SK-N-SH treated with all-trans-retinoic acid at 6 μM for 48 hours (cell line): ENCODE measurements at regions not wholly inside any gene's neighbourhood (a gene's known extent, or its start where the extent isn't known, plus 50 kb on each side); places are given as distances from the start of the nearest gene placed in this dataset.

Source experiments
- ATAC-seq: fragments of 200-7000 bp; cut with Tn5 transposase; 3 replicates; pipeline ENCODE4 v1.9.1; 2020; ENCODE audit warnings: mild to moderate bottlenecking, moderate library complexity
- ARNTL ChIP-seq: fragments of 450-650 bp; formaldehyde crosslinking; IDR thresholded peaks from 2 replicates; pipeline ENCODE4 v1.5.0; 2020; ENCODE audit warnings: low read depth, mild to moderate bottlenecking, moderate library complexity, borderline replicate concordance
- BACH2 ChIP-seq: fragments of 250-450 bp; sonication (Bioruptor Pico); IDR thresholded peaks from 2 replicates; pipeline ENCODE4 v1.9.0; 2021; ENCODE audit warnings: mild to moderate bottlenecking, borderline replicate concordance
- CSDC2 ChIP-seq: fragments of 250-450 bp; sonication (Bioruptor Pico); IDR thresholded peaks from 2 replicates; pipeline ENCODE4 v1.5.0; 2020; ENCODE audit warnings: mild to moderate bottlenecking, moderate library complexity
- ESRRG ChIP-seq: fragments of 250-450 bp; sonication (Bioruptor Pico); IDR thresholded peaks from 2 replicates; pipeline ENCODE4 v1.6.1; 2021; ENCODE audit warnings: mild to moderate bottlenecking
- ISL1 ChIP-seq: fragments of 250-450 bp; sonication (Bioruptor Pico); IDR thresholded peaks from 2 replicates; pipeline ENCODE4 v2.1.2; 2022; ENCODE audit warnings: mild to moderate bottlenecking, moderate library complexity
- OSR1 ChIP-seq: fragments of 250-450 bp; sonication (Bioruptor Pico); IDR thresholded peaks from 2 replicates; pipeline ENCODE4 v1.8.0; 2022; ENCODE audit warnings: moderate library complexity, mild to moderate bottlenecking, inconsistent platforms
- PPARA ChIP-seq: fragments of 250-450 bp; sonication (Bioruptor Pico); IDR thresholded peaks from 2 replicates; pipeline ENCODE4 v1.5.0; 2020; ENCODE audit warnings: mild to moderate bottlenecking, borderline replicate concordance
- RARB ChIP-seq: fragments of 250-450 bp; sonication (Bioruptor Pico); IDR thresholded peaks from 2 replicates; pipeline ENCODE4 v1.8.0; 2021; ENCODE audit warnings: mild to moderate bottlenecking, moderate library complexity
- TCF4 ChIP-seq: fragments of 250-450 bp; sonication (Bioruptor Pico); IDR thresholded peaks from 2 replicates; pipeline ENCODE4 v1.8.0; 2021; ENCODE audit warnings: mild to moderate bottlenecking, moderate library complexity, borderline replicate concordance
- ZFP3 ChIP-seq: fragments of 250-450 bp; sonication (Bioruptor Pico); IDR thresholded peaks from 2 replicates; pipeline ENCODE4 v1.5.0; 2020; ENCODE audit warnings: mild to moderate bottlenecking, moderate library complexity
- ZNF565 ChIP-seq: fragments of 450-650 bp; formaldehyde crosslinking; conservative IDR thresholded peaks from 2 replicates; pipeline ENCODE4 v1.5.0; 2020; ENCODE audit warnings: low read depth, mild to moderate bottlenecking, moderate library complexity
- ZNF8 ChIP-seq: fragments of 450-650 bp; formaldehyde crosslinking; IDR thresholded peaks from 2 replicates; pipeline ENCODE4 v1.5.0; 2020; ENCODE audit warnings: mild to moderate bottlenecking, moderate library complexity
- TF ChIP-seq, protein P1 (sequence below): fragments of 250-450 bp; sonication (Bioruptor Pico); IDR thresholded peaks from 2 replicates; pipeline ENCODE4 v1.5.0; 2020; ENCODE audit warnings: mild to moderate bottlenecking, moderate library complexity
- TF ChIP-seq, protein P2 (sequence below): fragments of 250-450 bp; sonication (Bioruptor Pico); IDR thresholded peaks from 2 replicates; pipeline ENCODE4 v1.5.1; 2021; ENCODE audit warnings: mild to moderate bottlenecking, moderate library complexity
- TF ChIP-seq, protein P3 (sequence below): fragments of 250-450 bp; sonication (Bioruptor Pico); IDR thresholded peaks from 2 replicates; pipeline ENCODE4 v1.8.0; 2020; ENCODE audit warnings: mild to moderate bottlenecking, moderate library complexity, borderline replicate concordance
- TF ChIP-seq, protein P4 (sequence below): fragments of 250-450 bp; sonication (Bioruptor Pico); IDR thresholded peaks from 2 replicates; pipeline ENCODE4 v1.8.0; 2021; ENCODE audit warnings: low read depth, mild to moderate bottlenecking, moderate library complexity, borderline replicate concordance

DNA sequence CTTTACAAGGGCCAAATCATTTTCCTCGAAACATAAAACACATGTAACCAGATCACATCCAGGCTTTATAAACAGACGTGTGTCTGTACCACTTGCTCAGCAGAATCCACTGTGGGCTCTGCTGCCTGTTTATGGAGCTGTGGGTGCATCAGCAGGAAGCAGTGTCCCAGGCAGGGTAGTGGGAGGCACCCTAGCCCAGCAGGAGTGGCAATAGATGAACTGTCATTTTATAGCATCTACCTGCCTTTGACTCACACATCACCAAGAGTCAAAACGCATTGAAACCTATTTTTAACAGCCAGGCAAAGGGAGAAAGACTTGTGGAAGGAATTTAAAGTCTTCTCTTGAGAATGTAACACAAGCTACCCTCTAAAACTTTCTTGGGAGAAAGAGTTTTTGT, 169.1 kb upstream of the TENM3 start (continued):
- TF ChIP-seq, protein P1, sequence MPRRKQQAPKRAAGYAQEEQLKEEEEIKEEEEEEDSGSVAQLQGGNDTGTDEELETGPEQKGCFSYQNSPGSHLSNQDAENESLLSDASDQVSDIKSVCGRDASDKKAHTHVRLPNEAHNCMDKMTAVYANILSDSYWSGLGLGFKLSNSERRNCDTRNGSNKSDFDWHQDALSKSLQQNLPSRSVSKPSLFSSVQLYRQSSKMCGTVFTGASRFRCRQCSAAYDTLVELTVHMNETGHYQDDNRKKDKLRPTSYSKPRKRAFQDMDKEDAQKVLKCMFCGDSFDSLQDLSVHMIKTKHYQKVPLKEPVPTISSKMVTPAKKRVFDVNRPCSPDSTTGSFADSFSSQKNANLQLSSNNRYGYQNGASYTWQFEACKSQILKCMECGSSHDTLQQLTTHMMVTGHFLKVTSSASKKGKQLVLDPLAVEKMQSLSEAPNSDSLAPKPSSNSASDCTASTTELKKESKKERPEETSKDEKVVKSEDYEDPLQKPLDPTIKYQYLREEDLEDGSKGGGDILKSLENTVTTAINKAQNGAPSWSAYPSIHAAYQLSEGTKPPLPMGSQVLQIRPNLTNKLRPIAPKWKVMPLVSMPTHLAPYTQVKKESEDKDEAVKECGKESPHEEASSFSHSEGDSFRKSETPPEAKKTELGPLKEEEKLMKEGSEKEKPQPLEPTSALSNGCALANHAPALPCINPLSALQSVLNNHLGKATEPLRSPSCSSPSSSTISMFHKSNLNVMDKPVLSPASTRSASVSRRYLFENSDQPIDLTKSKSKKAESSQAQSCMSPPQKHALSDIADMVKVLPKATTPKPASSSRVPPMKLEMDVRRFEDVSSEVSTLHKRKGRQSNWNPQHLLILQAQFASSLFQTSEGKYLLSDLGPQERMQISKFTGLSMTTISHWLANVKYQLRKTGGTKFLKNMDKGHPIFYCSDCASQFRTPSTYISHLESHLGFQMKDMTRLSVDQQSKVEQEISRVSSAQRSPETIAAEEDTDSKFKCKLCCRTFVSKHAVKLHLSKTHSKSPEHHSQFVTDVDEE = no peak
- TF ChIP-seq, protein P2, sequence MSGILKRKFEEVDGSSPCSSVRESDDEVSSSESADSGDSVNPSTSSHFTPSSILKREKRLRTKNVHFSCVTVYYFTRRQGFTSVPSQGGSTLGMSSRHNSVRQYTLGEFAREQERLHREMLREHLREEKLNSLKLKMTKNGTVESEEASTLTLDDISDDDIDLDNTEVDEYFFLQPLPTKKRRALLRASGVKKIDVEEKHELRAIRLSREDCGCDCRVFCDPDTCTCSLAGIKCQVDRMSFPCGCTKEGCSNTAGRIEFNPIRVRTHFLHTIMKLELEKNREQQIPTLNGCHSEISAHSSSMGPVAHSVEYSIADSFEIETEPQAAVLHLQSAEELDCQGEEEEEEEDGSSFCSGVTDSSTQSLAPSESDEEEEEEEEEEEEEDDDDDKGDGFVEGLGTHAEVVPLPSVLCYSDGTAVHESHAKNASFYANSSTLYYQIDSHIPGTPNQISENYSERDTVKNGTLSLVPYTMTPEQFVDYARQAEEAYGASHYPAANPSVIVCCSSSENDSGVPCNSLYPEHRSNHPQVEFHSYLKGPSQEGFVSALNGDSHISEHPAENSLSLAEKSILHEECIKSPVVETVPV (CRISPR knock-in tag) = no peak
- TF ChIP-seq, all 23 proteins: peak for 0

DNA sequence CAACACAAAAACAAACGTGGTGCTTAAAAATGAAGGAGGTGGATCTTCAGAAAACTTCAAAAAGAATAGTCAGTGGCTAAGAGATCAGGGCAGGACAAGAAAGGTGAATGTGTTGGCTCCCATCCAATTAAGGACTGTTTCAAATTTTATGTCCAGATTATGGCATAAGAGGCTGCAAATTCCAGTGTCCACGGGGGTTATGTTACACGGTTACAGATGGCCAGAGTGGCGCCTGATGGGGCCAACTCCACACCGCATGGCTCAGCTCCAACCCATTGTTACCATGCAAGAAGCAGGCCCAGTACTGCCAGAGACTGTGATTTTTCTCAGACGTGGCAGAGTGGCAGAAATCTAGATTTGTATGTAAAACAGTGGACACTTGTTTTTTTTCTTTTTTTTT, 168.4 kb upstream of the TENM3 start:
- ATAC-seq = peak; percentile 51; the same call in 1 of the 3 replicates
- no peak for TF ChIP-seq TCF4 (CRISPR knock-in tag)
- TF ChIP-seq, protein P3, sequence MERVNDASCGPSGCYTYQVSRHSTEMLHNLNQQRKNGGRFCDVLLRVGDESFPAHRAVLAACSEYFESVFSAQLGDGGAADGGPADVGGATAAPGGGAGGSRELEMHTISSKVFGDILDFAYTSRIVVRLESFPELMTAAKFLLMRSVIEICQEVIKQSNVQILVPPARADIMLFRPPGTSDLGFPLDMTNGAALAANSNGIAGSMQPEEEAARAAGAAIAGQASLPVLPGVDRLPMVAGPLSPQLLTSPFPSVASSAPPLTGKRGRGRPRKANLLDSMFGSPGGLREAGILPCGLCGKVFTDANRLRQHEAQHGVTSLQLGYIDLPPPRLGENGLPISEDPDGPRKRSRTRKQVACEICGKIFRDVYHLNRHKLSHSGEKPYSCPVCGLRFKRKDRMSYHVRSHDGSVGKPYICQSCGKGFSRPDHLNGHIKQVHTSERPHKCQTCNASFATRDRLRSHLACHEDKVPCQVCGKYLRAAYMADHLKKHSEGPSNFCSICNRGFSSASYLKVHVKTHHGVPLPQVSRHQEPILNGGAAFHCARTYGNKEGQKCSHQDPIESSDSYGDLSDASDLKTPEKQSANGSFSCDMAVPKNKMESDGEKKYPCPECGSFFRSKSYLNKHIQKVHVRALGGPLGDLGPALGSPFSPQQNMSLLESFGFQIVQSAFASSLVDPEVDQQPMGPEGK (CRISPR knock-in tag) = no peak
- TF ChIP-seq ZNF565 (CRISPR knock-in tag) = no peak
- no peak for TF ChIP-seq RARB (CRISPR knock-in tag)
- no peak for TF ChIP-seq BACH2 (CRISPR knock-in tag)
- TF ChIP-seq OSR1 (CRISPR knock-in tag) = no peak
- TF ChIP-seq PPARA = no peak
- no peak for TF ChIP-seq ZFP3 (CRISPR knock-in tag)
- TF ChIP-seq CSDC2 (CRISPR knock-in tag) = no peak
- TF ChIP-seq, protein P4, sequence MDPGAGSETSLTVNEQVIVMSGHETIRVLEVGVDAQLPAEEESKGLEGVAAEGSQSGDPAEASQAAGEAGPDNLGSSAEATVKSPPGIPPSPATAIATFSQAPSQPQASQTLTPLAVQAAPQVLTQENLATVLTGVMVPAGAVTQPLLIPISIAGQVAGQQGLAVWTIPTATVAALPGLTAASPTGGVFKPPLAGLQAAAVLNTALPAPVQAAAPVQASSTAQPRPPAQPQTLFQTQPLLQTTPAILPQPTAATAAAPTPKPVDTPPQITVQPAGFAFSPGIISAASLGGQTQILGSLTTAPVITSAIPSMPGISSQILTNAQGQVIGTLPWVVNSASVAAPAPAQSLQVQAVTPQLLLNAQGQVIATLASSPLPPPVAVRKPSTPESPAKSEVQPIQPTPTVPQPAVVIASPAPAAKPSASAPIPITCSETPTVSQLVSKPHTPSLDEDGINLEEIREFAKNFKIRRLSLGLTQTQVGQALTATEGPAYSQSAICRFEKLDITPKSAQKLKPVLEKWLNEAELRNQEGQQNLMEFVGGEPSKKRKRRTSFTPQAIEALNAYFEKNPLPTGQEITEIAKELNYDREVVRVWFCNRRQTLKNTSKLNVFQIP (CRISPR knock-in tag) = no peak
- TF ChIP-seq ESRRG (CRISPR knock-in tag) = no peak
- TF ChIP-seq ISL1 (CRISPR knock-in tag) = no peak
- TF ChIP-seq ZNF8 = no peak
- TF ChIP-seq, protein P2 (CRISPR knock-in tag) = no peak
- no peak for TF ChIP-seq ARNTL (CRISPR knock-in tag)

DNA sequence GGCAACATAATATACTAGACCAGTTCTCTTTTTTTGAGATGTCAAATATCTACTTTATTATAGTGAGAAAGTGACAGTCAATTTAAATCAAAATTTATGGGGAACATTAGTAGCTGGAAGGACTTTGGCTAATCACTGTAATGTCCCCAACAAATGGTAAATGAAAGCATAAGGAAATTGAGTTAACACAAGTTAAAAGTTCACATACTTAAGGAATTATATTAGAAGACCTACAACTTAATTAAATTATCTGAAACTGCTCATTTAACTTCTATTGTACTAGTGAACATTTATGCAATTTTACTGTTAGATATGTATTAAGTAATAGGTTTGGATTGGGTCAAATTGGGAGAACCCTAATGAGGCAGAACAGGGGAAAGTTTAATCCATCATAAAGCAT, 160.3 kb upstream of the TENM3 start:
- no peak for ATAC-seq
- no peak for TF ChIP-seq OSR1 (CRISPR knock-in tag)
- TF ChIP-seq, protein P3 (CRISPR knock-in tag) = peak; percentile 59; the same call in 1 of the 2 replicates
- TF ChIP-seq ISL1 (CRISPR knock-in tag) = peak; percentile 78
